22Rv1 (cell line): ENCODE measurements at regions not wholly inside any gene's neighbourhood (a gene's known extent, or its start where the extent isn't known, plus 50 kb on each side); places are given as distances from the start of the nearest gene placed in this dataset.

Experiments
- H3K27ac ChIP-seq: fragments of 450-650 bp; 2 replicates; pipeline ENCODE4 v1.5.1; 2017
- CTCF ChIP-seq: fragments of 450-650 bp; IDR thresholded peaks from 2 replicates; pipeline ENCODE4 v1.5.1; 2017; ENCODE audit warnings: mild to moderate bottlenecking
- ZFX ChIP-seq: fragments of 450-650 bp; IDR thresholded peaks from 2 replicates; pipeline ENCODE4 v1.6.1; 2017; ENCODE audit warnings: antibody characterized with exemption, borderline replicate concordance

GRCh38 chr16:6615636-6616035 lies 717.0 kb upstream of the RBFOX1 start:
- no peak overlapping the region for H3K27ac ChIP-seq

GRCh38 chr16:6611535-6611934 lies 721.1 kb upstream of the RBFOX1 start:
- no peak overlapping the region for H3K27ac ChIP-seq
- TF ChIP-seq ZFX = no peak
- TF ChIP-seq CTCF = peak; percentile 43

More at GRCh38 chr16:6615636-6616035, 717.0 kb upstream of the RBFOX1 start:
- TF ChIP-seq CTCF = no peak
- TF ChIP-seq ZFX = no peak

- TF ChIP-seq ZFX (no peak), CTCF (no peak)
- H3K27ac ChIP-seq = no peak overlapping the region
Measured at GRCh38 chr16:6605490-6605889, 727.2 kb upstream of the RBFOX1 start.

- H3K27ac ChIP-seq = no peak overlapping the region
- no peak for TF ChIP-seq ZFX
- TF ChIP-seq CTCF = no peak
Measured at GRCh38 chr16:6603780-6604325, 728.8 kb upstream of the RBFOX1 start.

- H3K27ac ChIP-seq = no peak overlapping the region
- no peak for TF ChIP-seq CTCF
- no peak for TF ChIP-seq ZFX
Measured at GRCh38 chr16:6602405-6602804, 730.2 kb upstream of the RBFOX1 start.

GRCh38 chr16:6600167-6600566 lies 732.5 kb upstream of the RBFOX1 start:
- no peak overlapping the region for H3K27ac ChIP-seq
- TF ChIP-seq ZFX (no peak), CTCF (no peak)

- no peak for TF ChIP-seq CTCF
- no peak for TF ChIP-seq ZFX
- no peak overlapping the region for H3K27ac ChIP-seq
Measured at GRCh38 chr16:6593799-6594198, 738.8 kb upstream of the RBFOX1 start.
